ENCODE measurements at regions not wholly inside any gene's neighbourhood (a gene's known extent, or its start where the extent isn't known, plus 50 kb on each side); places are given as distances from the start of the nearest gene placed in this dataset.

DNA sequence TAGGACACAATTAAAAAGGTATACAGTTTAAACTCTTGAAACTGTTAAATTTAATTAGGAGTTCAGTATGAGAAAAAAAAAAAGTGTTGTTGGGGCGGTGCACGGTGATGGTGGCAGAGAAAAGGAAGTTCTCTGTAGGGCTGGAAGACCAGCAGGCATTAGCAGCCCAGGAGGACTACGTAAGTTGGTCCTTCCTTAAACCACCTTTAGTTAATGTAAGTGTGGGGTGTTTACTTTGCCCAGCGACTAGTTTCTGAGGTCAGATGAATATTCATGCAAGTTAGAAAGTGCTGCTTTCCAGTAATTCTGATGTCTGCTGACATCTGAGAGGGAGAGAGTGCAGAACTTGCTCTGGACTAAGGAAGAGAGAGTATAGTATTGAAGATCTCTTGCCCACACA, 54.9 kb downstream of the NKX2-1 start:
- TF ChIP-seq, protein P1, sequence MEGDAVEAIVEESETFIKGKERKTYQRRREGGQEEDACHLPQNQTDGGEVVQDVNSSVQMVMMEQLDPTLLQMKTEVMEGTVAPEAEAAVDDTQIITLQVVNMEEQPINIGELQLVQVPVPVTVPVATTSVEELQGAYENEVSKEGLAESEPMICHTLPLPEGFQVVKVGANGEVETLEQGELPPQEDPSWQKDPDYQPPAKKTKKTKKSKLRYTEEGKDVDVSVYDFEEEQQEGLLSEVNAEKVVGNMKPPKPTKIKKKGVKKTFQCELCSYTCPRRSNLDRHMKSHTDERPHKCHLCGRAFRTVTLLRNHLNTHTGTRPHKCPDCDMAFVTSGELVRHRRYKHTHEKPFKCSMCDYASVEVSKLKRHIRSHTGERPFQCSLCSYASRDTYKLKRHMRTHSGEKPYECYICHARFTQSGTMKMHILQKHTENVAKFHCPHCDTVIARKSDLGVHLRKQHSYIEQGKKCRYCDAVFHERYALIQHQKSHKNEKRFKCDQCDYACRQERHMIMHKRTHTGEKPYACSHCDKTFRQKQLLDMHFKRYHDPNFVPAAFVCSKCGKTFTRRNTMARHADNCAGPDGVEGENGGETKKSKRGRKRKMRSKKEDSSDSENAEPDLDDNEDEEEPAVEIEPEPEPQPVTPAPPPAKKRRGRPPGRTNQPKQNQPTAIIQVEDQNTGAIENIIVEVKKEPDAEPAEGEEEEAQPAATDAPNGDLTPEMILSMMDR (IDR thresholded peaks at IDR 0.05; ENCODE audit: control insufficient read depth, insufficient read depth, low read depth, low read length, missing control alignments) = no peak
- H3K4me3 ChIP-seq (ENCODE audit: control insufficient read depth, low read depth, low read length) = no peak overlapping the region
- no peak for DNase-seq (ENCODE audit: low read depth)

DNA sequence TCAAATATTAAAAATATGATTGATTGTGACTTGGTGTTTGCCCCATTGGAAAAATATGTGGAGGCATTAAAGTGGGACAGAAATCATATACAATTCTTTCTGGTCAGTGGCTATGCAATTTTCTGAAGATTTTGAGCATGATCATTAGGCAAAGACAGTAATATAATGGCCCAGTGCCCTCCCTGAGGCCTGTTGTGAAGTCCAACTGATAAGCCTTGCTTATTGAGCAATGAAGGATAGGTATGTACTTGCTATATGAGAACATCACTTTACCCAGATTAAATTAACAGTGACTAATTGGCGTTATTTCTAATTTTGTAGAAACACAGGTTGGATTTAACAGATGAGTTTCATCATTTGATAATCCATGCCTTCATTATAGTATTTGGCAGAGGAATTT, 57.1 kb downstream of the NKX2-1 start:
- no peak overlapping the region for H3K4me3 ChIP-seq (ENCODE audit: control insufficient read depth, low read depth, low read length)
- TF ChIP-seq, protein P1 (IDR thresholded peaks at IDR 0.05; ENCODE audit: control insufficient read depth, insufficient read depth, low read depth, low read length, missing control alignments) = no peak
- no peak for DNase-seq (ENCODE audit: low read depth)

DNA sequence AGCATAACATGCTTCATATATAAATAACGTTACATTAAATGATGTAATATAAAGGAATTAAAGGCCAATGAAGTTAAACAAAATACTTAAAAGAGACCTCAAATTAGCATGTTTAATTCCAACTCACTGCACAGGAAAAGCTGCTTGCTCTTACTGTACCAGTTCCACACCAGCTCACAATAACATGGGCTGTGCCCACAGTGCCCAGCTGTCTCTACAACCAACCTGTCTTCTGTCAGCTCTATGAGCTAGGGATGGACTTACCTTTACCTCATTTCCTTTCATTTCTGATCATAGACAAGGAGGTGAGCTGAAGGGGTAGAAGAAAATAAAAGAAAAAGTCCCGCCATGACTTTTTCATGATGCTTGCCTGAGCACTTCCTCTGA, 64.8 kb downstream of the NKX2-1 start:
- H3K4me3 ChIP-seq (ENCODE audit: control insufficient read depth, low read depth, low read length) = no peak overlapping the region
- DNase-seq (ENCODE audit: low read depth) = no peak
- TF ChIP-seq, protein P1 (IDR thresholded peaks at IDR 0.05; ENCODE audit: control insufficient read depth, insufficient read depth, low read depth, low read length, missing control alignments) = no peak

DNA sequence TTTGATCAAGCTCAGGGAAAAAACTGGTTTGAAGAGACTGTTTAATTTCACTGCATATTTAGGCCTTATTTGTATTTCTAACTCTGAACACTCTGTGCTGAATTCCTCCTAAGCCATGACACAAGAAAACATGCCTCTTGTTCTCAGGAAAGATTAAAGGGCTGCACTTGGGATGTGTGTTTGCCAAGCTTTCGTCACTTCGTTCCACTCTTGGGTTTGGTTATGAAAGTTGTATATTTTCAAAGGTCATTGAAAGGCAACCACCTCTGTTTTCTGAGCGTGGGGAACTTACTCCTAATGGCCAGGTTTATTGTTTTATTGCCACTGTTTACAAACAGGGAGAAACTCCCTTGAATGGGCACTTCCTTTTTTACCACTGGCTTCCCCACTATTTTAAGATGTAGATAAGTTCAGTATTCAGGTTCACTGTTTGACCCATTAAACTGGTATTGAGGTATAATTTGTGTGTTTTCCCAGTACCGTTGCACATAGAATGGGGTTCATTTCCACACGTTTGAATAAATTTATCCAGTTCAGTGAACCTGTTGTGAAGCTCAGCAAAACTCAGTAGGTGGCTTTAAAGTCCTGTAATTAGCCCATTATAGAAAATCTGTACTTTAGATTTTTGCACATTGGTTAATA, 65.3 kb downstream of the NKX2-1 start:
- H3K4me3 ChIP-seq (ENCODE audit: control insufficient read depth, low read depth, low read length) = no peak overlapping the region
- TF ChIP-seq, protein P1 (IDR thresholded peaks at IDR 0.05; ENCODE audit: control insufficient read depth, insufficient read depth, low read depth, low read length, missing control alignments) = no peak
- no peak for DNase-seq (ENCODE audit: low read depth)

DNA sequence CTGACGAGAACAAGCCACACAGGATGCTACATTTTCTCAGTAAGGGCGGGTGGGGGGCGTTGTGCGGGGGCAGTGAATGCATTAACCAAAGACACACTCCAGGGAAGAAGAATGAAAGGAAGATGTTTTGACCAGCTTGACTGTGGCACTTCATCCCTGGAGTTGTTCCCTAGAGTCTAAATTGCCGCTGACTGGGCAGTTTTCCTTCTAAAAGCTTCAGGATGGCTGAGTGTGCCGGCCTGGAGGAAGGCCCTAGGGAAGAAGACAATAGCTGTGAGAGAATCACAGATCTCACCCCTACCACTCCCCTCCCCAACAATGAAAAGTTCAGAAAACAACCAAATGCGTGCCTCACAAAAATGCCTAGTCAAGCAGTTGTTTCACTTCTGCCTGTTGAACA, 67.2 kb downstream of the NKX2-1 start:
- no peak for DNase-seq (ENCODE audit: low read depth)
- TF ChIP-seq, protein P1 (IDR thresholded peaks at IDR 0.05; ENCODE audit: control insufficient read depth, insufficient read depth, low read depth, low read length, missing control alignments) = no peak
- H3K4me3 ChIP-seq (ENCODE audit: control insufficient read depth, low read depth, low read length) = no peak overlapping the region

DNA sequence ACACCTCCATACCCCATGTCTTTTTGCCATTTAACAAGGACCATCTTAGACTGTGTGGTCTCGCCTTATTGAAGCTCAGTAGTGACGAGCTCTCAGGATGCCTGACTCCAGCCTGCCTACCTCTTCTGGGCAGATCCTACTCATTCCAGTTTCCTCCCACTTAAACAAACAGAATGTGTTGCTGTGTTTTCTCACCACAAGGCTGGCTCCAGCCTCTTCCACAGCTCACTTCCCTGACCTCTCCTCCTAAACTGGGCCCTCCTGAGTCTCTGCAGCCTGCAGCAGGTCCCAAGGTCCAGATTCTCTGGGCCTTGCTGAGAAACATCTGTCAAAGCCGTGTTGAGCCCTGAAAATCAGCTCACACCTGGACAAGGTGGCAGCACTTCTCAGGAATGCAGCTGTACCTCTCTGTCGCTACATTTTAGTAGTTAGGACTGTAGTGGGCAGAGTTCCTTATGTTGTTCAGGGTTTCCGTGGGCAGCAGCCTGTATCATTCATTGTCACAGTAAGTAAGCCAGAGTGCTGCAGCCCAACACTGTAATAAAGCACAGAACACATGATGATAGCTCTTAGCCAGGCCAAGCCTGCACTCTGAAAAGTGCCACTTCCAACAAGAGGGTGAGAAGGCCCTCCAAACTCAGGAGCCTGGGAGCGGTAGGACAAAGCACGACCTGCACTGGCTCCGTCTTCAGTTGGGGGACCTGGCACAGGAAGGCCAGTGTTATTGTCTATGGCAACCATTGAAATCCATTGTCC, 68.5 kb downstream of the NKX2-1 start:
- TF ChIP-seq, protein P1 (IDR thresholded peaks at IDR 0.05; ENCODE audit: control insufficient read depth, insufficient read depth, low read depth, low read length, missing control alignments) = no peak
- H3K4me3 ChIP-seq (ENCODE audit: control insufficient read depth, low read depth, low read length) = no peak overlapping the region
- no peak for DNase-seq (ENCODE audit: low read depth)
